G401 (cell line): ENCODE measurements at regions not wholly inside any gene's neighbourhood (a gene's known extent, or its start where the extent isn't known, plus 50 kb on each side); places are given as distances from the start of the nearest gene placed in this dataset.
"Not testable (repeated sequence)": the region's sequence is repeated elsewhere in the genome, so short reads cannot be mapped to it uniquely, and the experiment has no call there.

Experiments
- DNase-seq: peaks from one replicate; pipeline ENCODE4 v3.0.0-alpha.2; 2015; ENCODE audit warnings: low spot score
- in situ Hi-C: cut with HindIII; loops from 2 replicates; pipeline ENCODE4 v1.10.0; 2016; ENCODE audit warnings: low sequenced_read_pairs, mixed read lengths

DNA sequence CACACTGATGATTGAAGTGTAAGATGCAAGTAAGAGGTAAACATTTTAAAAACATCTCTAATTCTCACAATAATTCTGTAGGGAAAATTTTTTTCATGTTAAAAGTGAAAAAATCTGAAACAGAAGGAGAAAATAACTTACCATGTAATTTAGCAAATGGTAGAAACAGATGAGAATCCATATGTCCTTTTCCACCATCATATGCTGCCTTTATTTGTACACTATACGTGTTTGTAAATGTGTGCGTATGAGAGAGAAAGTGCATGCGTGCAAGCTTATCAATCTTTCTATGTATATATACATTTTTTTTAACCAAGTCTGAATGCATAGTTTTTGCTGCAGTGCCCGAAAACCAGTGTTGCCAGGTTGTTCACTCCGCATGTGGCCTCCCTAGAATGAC, 186.7 kb downstream of the IZUMO3 start:
- no peak for DNase-seq
- in situ Hi-C loops = no loop called here

DNA sequence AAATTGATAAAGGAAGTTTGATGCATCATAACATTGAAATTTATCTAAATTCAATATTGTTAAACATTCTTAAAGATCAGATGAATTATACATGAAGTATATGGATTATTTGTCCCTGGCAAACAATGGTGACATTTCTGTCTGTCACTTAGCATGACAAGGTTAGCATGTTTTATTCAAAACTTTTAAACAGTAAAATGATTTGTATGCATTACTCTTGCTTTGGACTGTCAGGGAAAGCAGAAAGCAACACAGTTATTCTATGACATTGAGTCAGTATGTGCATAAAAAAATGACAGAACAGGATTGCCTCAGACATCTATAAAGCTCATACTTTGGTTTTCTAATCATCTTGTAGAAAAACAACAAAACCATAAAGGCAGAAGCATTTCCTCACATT, 193.7 kb downstream of the IZUMO3 start:
- in situ Hi-C loops = no loop called here
- DNase-seq = no peak

DNA sequence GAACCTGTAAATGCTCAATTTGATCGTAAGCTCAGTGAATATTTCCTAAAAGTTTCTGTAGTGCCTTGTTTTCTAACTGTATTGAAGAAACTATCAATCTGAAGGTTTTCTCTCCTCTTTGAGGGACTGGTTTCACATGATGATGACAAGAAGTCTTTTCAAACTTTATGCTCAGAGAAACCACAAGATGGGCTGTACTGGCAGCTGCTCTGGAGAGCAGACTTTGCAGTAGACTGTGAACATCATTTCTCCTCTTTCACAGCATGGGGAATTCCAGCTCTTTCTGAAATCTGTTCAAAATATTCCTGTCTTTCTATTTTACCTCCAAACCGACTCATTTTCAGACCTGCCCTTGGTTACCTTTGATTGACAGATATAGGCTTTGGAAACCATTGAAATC, 194.4 kb downstream of the IZUMO3 start:
- in situ Hi-C loops = no loop called here
- DNase-seq = no peak

DNA sequence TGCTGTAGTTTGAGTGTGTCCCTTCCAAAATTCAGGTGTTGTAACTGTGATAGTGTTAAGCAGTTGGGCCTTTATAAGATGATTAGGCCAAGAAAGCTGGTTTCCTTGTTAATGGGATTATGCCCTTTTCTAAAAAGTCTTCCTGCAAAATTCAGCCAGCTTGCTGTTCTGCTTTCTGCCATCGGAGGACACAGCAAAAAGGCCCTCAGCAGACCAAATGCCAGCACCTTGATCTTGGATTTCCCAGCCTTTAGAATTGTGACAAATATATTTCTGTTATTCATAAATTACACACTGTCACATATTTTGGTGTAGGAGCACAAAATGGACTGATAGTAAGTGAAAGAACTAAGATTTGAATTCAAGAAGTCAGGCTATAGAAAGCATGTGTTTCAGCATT, 203.2 kb downstream of the IZUMO3 start:
- no peak for DNase-seq
- in situ Hi-C loops = no loop called here

DNA sequence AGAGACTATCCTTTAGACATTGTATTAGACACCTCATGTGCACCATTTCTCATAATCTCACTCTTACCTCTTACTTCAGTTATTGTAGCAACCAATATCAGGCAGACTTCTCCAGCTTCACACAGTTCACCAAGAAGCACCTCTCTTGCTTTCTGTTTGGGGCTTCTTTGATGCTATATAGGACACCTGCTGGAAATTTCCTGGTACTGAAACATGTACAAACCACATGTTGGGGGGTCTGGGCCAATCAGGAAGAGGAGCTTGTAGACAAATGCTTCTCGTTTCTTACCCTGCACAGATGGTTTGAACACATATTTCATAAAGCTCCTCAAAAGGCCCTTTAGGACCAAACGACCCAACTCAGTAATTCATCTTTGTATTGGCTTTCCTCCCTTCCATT, 212.1 kb downstream of the IZUMO3 start:
- in situ Hi-C loops = no loop called here

DNA sequence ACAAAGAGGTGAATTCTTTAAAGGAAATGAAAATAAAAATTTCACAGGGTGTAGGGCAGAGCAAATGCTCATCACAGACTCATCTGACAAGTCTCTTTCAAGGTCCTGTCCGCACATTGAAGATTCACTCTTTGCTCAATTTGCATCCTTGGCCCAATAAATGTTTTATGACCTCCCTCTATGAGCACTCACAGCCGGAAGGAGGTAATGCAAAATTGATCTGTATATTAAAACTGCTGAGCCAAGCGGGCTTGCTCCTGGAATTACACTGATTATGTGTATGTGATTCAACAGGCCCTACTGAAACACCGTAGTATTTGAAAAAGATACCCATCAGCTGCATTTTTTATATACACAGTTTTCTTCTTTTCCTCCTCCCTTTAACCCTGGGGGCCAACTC, 246.8 kb downstream of the IZUMO3 start:
- in situ Hi-C loops = no loop called here
- no peak for DNase-seq

More for the DNA sequence above, 212.1 kb downstream of the IZUMO3 start:
- DNase-seq = no peak

DNA sequence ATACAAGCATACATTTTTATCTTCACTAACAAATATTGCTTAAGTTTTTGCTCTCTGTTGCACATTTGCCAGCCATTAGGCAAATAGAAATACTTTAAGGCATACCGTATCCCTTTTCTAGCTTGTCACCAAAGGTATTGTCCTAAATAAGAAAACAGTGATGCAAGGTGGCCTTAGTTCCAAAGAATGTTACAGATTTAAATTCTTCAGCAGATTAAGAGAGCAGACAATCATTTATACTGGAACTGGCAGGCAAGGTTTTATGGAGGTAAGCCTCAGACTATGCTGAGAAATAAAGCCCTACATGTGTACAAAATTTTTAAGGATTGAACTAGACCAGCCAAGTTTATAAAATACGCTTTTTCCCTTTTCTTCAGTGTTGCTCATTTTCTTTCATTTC, 247.8 kb downstream of the IZUMO3 start:
- in situ Hi-C loops = no loop called here
- no peak for DNase-seq

DNA sequence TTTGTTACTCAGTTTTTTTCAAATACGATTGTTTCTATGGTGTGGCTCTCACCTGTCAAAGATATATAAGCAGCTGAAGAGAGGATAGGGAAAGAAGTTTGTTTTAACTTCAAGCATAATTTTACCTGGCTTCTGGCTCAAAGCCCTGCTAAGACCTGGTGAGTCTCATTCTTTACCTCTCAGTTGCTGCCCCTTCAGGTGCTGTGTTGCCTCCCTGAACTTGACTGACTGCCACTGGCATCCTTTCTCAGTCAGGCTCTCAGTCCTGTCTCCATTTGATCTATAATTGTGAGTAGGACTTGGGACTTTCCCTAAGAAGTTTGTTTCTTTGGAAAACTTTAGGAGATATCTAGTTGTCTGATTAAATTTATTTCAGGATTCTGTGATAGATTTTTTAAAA, 249.6 kb downstream of the IZUMO3 start:
- no peak for DNase-seq
- in situ Hi-C loops = no loop called here

DNA sequence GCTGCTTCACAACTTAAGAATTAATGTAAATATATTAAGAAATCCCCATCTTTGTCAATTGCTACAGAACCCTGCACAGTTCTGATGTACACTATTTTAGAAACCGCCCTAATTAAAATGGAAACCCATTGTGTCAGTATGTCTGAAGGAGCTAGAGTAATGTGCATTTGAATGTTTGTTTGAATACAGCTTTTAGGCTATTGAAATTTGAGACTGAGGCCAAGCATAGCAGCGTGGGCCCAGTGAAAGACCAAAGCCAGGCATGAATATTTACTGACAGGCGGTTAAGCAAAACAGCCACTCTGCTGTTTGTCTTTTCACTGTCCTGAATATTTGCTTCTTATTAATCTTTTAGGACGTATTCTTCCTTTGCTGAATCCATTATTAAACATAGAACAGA, 252.3 kb downstream of the IZUMO3 start:
- in situ Hi-C loops = no loop called here
- no peak for DNase-seq

DNA sequence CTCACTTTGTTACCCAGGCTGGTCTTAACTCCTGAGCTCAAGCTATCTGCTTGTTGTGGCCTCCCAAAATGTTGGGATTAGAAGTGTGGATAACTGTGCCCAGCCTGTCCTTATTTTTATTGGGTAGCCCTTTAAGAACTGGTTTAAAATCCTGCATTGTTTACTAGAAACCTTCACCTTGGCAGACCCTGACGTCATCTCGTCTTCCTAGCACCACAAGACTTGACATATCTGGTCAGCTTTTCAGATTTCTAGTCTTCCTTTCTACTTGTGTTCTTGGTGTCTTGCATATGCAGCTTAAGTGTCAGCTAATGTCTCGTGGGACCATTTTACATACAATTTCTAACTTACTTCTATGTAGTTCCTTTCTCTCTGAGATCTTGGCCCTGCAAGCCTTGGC, 258.9 kb downstream of the IZUMO3 start:
- no peak for DNase-seq
- in situ Hi-C loops = no loop called here

DNA sequence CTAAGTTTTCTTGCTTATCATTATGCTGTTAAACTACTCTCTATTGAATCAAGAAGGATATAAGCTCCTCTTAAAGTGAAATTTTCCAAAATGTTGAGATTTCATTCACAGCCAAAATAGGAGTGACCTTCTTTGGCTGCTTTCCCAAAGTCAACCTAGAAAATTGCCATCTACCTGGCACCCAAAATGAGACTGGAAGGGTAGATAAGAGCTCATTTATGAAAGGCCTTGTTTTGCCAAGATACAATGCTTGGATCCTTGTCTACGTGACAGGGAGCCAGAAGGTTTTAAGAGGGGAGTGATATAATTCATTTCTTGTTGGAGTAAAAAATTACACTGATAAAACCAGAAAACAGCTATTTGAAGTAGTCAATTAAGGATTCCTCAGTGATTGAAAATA, 287.1 kb downstream of the IZUMO3 start:
- in situ Hi-C loops = no loop called here
- peak; percentile 69 for DNase-seq

DNA sequence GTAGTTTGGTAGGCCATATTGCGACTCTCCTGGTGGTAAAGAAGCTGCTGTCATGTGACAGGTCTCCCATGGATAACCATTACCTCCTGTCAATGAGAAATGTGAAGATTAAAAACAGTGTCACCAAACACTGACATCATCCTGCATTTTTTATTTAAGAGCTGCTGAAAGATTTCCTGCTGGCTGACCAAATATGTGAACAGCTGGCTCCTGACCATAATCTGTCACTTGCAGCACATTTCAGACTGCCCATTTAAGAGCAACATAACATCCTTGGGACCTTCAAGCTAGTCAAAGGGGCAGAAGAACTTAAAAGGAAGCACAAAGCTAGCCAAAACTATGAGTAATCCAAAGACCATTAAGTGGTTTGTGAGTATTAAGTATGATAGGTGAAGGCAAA, 288.0 kb downstream of the IZUMO3 start:
- in situ Hi-C loops = no loop called here
- peak; percentile 71 for DNase-seq

DNA sequence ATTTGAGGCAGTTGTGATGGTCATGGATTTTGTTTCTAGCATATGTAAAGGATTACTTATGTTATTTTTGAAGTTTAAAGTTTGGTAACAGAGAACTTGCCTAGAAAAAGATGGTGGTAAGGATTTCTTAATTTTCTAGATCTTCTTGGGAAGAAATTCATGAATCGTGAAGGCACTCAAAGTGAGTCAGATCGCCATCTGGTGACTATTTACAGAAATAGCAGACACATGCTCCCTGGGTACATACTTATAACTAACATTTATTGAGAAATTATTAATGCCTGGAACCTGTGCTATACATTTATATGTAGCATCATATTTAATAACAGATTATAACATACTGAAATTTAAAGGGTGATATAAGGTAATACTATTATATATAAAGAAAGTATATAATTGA, 299.7 kb downstream of the IZUMO3 start:
- no peak for DNase-seq

DNA sequence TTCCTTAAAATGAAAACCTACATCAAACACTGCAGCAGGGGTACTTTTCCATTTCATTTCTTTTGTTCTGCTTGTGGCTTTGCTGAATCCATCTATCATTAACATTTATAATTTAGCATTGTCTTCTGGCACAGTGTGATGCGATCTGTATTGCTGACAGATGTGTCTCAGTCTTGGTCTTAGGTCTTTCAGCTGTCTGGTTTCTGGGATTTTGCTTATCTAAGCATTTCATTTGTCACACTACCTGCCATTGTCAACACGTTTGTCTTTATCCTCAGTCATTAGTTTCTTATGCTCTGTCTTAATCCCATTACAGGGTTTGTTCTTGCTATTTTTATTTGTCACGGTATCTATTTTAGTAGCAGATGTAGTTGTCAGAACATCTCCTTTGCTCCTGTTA, 303.1 kb downstream of the IZUMO3 start:
- DNase-seq = no peak
- in situ Hi-C loops = no loop called here

More for the DNA sequence above, 299.7 kb downstream of the IZUMO3 start:
- in situ Hi-C loops = no loop called here

DNA sequence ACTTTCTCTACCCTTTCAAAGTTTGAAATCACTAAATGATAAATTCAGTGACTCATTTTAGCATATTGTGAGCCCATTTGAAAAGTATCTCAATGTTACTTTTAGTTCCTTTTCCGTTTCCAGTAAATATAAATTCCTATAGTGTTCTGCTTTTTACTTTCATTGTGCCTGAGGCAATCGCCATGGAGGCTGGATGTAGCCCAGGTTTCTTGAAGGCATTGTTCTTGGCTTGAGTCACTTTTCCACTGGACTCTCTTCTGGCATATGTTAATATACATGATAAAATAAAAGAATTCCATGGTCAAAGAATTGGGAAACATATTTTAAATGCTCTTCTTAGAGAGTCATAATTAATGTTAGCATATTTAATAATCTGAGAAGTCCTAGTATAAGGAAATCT, 327.0 kb downstream of the IZUMO3 start:
- in situ Hi-C loops = no loop called here
- no peak for DNase-seq

DNA sequence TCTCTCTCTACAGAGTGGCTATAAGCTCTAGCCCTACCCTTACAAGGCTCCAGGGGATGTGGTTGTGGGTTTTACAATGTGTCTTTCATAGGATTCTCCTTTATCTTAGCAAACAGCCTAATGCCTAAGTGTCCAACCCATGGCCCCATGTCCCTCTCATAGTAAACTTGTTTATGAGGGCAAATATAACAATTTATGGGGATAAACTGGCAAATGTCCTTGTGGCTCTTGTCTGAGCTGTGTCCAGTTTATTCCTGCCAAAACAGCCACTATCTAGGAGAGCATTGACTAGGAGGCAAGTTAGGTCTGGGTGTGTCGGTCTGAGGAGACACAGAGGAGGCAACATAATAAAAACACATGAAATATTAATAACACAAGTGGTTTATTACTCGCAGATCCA, 335.1 kb downstream of the IZUMO3 start:
- in situ Hi-C loops = no loop called here

DNA sequence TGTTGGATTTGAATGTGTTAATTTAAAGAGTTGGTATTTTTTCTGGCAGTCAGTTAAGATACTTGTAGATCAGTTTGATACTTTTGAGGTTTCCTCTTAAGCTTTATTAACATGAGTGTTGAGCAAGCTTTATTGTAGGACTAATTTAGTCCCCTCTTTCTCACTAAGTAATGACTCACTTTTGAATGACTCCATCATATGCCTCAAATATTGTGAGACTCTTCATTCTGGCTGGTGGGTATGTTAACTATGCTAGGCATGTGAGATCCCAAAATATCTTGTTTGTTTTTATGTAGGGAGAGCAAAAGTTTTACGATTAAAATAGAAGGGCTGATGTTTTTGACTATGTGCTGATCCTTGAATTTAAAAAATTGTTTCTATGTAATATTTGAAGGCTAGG, 355.7 kb downstream of the IZUMO3 start:
- DNase-seq = no peak
- in situ Hi-C loops = no loop called here

More for the DNA sequence above, 335.1 kb downstream of the IZUMO3 start:
- no peak for DNase-seq

DNA sequence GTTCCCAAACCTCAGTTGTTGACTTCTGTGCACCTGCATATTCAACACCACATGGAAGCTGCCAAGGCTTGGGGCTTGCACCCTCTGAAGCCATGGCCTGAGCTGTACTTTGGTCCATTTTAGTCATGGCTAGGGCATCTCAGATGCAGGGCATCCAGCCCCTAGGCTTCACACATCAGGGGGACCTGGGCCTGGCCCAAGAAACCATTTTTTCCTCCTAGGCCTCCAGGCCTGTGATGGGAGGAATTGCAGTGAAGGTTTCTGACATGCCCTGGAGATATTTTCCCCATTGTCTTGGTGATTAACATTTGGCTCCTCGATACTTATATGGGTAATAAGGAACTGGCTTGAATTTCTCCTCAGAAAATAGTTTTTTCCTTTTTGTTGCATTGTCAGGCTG, 354.5 kb upstream of the ELAVL2 start:
- DNase-seq, in situ Hi-C loops: not testable (repeated sequence)

DNA sequence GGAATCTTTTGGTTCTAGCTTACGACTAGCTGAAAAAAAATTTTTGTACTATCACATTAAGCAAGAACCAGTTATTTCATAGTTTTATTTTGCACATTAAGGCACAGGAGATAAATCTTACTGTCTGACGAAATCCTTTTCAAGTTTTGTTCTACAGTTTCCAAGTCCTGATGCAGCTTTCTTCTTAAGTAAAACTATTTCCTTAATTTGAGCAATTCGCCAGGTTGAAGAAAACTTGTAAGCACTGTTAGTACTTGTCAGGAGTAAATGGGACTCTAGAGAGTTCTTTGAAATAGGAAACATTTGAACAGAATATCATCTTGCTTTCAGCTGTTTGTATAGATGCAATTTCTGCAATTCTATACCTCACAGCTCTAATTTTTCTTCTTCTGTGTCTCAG, 318.8 kb upstream of the ELAVL2 start:
- in situ Hi-C loops = no loop called here
- no peak for DNase-seq

DNA sequence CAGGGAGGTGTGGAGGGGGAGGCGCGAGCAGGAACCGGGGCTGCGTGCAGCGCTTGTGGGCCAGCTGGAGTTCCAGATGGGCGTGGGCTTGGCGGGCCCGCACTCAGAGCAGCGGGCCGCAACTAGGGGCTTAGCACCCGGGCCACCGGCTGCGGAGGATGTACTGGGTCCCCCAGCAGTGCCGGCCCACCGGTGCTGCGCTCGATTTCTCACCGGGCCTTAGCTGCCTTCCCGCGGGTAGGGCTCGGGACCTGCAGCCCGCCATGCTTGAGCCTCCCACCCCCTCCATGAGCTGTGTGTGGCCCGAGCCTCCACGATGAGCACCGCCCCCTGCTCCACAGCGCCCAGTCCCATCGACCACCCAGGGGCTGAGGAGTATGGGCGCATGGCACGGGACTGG, 309.0 kb upstream of the ELAVL2 start:
- in situ Hi-C loops, DNase-seq: not testable (repeated sequence)

DNA sequence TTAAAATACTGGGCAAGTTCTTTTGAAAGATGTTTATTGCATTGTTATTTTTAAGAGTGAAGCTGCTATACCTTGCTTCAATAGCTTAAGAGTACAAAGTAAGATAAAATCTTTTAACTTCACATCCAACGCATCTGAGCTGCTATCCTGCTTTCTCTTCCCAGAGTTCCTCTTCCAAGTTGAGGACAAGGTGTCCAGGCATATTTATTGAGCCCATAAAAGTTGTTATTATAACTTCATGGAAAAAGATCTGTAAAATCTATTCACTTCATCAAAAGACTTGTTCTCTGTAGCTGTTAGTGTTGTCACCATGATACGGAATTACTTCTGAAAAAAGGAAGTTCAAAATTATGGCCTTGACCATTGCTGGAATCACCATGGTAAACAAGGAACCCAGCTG, 306.2 kb upstream of the ELAVL2 start:
- in situ Hi-C loops = no loop called here
- no peak for DNase-seq

DNA sequence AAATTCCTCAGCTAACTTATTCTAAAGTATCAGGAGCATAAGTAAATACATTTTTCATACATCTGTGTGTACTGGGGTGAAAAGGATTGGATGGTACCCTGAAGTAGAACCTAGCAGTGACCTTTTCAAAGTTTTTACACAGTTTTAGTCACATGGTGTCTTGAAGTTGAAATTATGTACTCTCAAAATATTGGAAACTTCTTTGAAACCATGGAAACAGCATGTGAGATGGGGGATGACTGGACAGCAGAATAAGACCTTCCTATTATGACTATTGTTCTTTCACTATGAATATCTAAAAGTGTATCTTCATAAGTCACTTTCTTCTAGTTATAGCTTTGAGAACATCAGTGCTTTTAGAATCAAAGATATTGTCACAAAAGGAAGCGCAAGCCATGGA, 301.5 kb upstream of the ELAVL2 start:
- no peak for DNase-seq
- in situ Hi-C loops = no loop called here
